Neuronal stem cell (in vitro differentiated cells): ENCODE measurements at regions not wholly inside any gene's neighbourhood (a gene's known extent, or its start where the extent isn't known, plus 50 kb on each side); places are given as distances from the start of the nearest gene placed in this dataset.

Experiments used
- DNase-seq: peaks from one replicate; pipeline ENCODE4 v3.0.0-alpha.2; 2013; ENCODE audit warnings: low spot score
- H2AFZ ChIP-seq: one replicate; pipeline ENCODE4 v1.6.1; 2013; ENCODE audit warnings: mild to moderate bottlenecking, low read length, inconsistent platforms
- H2AK5ac ChIP-seq: 2 replicates; pipeline ENCODE4 v1.6.1; 2013; ENCODE audit warnings: low read depth, mild to moderate bottlenecking, inconsistent platforms, low read length, moderate library complexity, mixed read lengths
- H2BK120ac ChIP-seq: 2 replicates; pipeline ENCODE4 v1.6.1; 2013; ENCODE audit warnings: low read depth, mild to moderate bottlenecking, inconsistent platforms, low read length, moderate library complexity, mixed read lengths
- H2BK12ac ChIP-seq: one replicate; pipeline ENCODE4 v1.6.1; 2013; ENCODE audit warnings: low read length, inconsistent platforms
- H2BK15ac ChIP-seq: 2 replicates; pipeline ENCODE4 v1.6.1; 2013; ENCODE audit warnings: mild to moderate bottlenecking, low read length, inconsistent platforms, mixed read lengths
- H2BK5ac ChIP-seq: one replicate; pipeline ENCODE4 v1.6.1; 2013; ENCODE audit warnings: inconsistent platforms, mild to moderate bottlenecking, low read length, moderate library complexity
- H3K14ac ChIP-seq: one replicate; pipeline ENCODE4 v1.6.1; 2013; ENCODE audit warnings: low read length, inconsistent platforms
- H3K18ac ChIP-seq: 2 replicates; pipeline ENCODE4 v1.6.1; 2013; ENCODE audit warnings: low read length, inconsistent platforms
- H3K23ac ChIP-seq: 2 replicates; pipeline ENCODE4 v1.6.1; 2013; ENCODE audit warnings: low read depth, mild to moderate bottlenecking, mixed read lengths, low read length, inconsistent platforms; ENCODE audit not compliant: poor library complexity
- H3K27ac ChIP-seq: replicated peaks from 3 replicates; pipeline ENCODE4 v1.5.1; 2013; ENCODE audit warnings: low read length, inconsistent platforms
- H3K27me3 ChIP-seq, 3 experiments: 2 replicates each; pipeline ENCODE4 v1.6.1; 2013; ENCODE audit warnings: low read length in 3 of 3, mild to moderate bottlenecking in 2 of 3, inconsistent platforms in 1 of 3, low read depth in 1 of 3, mixed read lengths in 1 of 3, moderate library complexity in 1 of 3; ENCODE audit not compliant: control insufficient read depth in 3 of 3, insufficient read depth in 3 of 3
- H3K36me3 ChIP-seq, 2 donors: replicated peaks in 1 of 2; 2 replicates each; pipeline ENCODE4 v1.6.1; 2013; ENCODE audit warnings: low read length in 2 of 2; ENCODE audit not compliant: control insufficient read depth in 2 of 2, insufficient read depth in 2 of 2
- H3K4ac ChIP-seq: 2 replicates; pipeline ENCODE4 v1.6.1; 2013; ENCODE audit warnings: inconsistent platforms, mild to moderate bottlenecking, low read length, moderate library complexity
- H3K4me1 ChIP-seq, 2 donors: 1 replicate in 1 of 2; 2 replicates in 1 of 2; pipeline ENCODE4 v1.6.1; 2013; ENCODE audit warnings: low read length in 2 of 2, low read depth in 1 of 2; ENCODE audit not compliant: control insufficient read depth in 2 of 2, insufficient read depth in 1 of 2
- H3K4me2 ChIP-seq: one replicate; pipeline ENCODE4 v1.6.1; 2013; ENCODE audit warnings: mild to moderate bottlenecking, low read length, inconsistent platforms; ENCODE audit not compliant: insufficient read depth, poor library complexity, severe bottlenecking
- H3K4me3 ChIP-seq, 2 donors: 2 replicates each; pipeline ENCODE4 v1.5.1; 2013; ENCODE audit warnings: low read length in 2 of 2, mild to moderate bottlenecking in 2 of 2, inconsistent platforms in 1 of 2, moderate library complexity in 1 of 2
- H3K79me1 ChIP-seq: one replicate; pipeline ENCODE4 v1.6.1; 2013; ENCODE audit warnings: low read depth, mild to moderate bottlenecking, inconsistent platforms, low read length, moderate library complexity
- H3K9ac ChIP-seq: one replicate; pipeline ENCODE4 v1.6.1; 2013; ENCODE audit warnings: mild to moderate bottlenecking, low read depth, low read length, inconsistent platforms; ENCODE audit not compliant: poor library complexity
- H3K9me3 ChIP-seq, 2 donors: replicated peaks in 1 of 2; 2 replicates each; pipeline versions ENCODE3 to v1.6.1; 2013; ENCODE audit warnings: low read length in 2 of 2, mild to moderate bottlenecking in 2 of 2, inconsistent platforms in 1 of 2, low read depth in 1 of 2, mixed read lengths in 1 of 2, moderate library complexity in 1 of 2; ENCODE audit not compliant: control insufficient read depth in 2 of 2, insufficient read depth in 1 of 2
- H4K8ac ChIP-seq: one replicate; pipeline ENCODE4 v1.6.1; 2013; ENCODE audit warnings: low read depth, mild to moderate bottlenecking, inconsistent platforms, low read length, moderate library complexity
- H4K91ac ChIP-seq: one replicate; pipeline ENCODE4 v1.6.1; 2013; ENCODE audit warnings: low read length, low read depth, mild to moderate bottlenecking, inconsistent platforms; ENCODE audit not compliant: poor library complexity
- WGBS, 2 donors: extraction: QIAGEN DNeasy Blood & Tissue Kit; methylation state at CpG; one replicate each; pipeline ENCODE4 v1.1.7; 2013; ENCODE audit warnings: missing lambda C conversion rate in 2 of 2, mixed read lengths in 1 of 2; ENCODE audit not compliant: insufficient read length in 2 of 2, insufficient replicate concordance in 1 of 2; ENCODE audit errors: extremely low coverage in 2 of 2; 5-methylcytosine and 5-hydroxymethylcytosine counted together

- Histone ChIP-seq H2AFZ (no peak overlapping the region), H3K27me3 (no peaks in the 10 kb centered on the region), H3K4me1 (peaks cover 6 to 22% of the 10 kb centered on the region in 2 donors), H3K79me1 (no peaks in the 10 kb centered on the region), H2BK12ac (no peak overlapping the region), H2BK120ac (no peak overlapping the region), H3K4me3 (no peak overlapping the region), H3K18ac (no peak overlapping the region), H4K91ac (no peak overlapping the region), H2BK15ac (no peak overlapping the region), H3K27ac (no peak overlapping the region), H3K9me3 (peaks cover 0 to 3% of the 10 kb centered on the region in 2 donors), H3K14ac (no peak overlapping the region), H2AK5ac (no peak overlapping the region), H3K4ac (no peak overlapping the region), H3K23ac (no peak overlapping the region), H3K36me3 (no peaks in the 10 kb centered on the region), H3K9ac (no peak overlapping the region), H2BK5ac (no peak overlapping the region), H4K8ac (no peak overlapping the region), H3K4me2 (no peak overlapping the region)
- no CpG with 5 or more reads among the region's 2 CpGs for WGBS, 2 donors
- DNase-seq, result peak; percentile 46
These were observed 210.7 kb upstream of the MIR17HG start for GRCh38 chr13:91136806-91137205.

GRCh38 chr13:91139232-91139631 lies 208.3 kb upstream of the MIR17HG start:
- H3K4me3 ChIP-seq, result no peak overlapping the region
- no peak overlapping the region for H4K91ac ChIP-seq
- H3K18ac ChIP-seq, result no peak overlapping the region
- no CpG with 5 or more reads among the region's 2 CpGs for WGBS, 2 donors
- H3K9ac ChIP-seq, result no peak overlapping the region
- no peaks in the 10 kb centered on the region for H3K27me3 ChIP-seq
- H3K4ac ChIP-seq, result no peak overlapping the region
- peaks cover 6 to 27% of the 10 kb centered on the region in 2 donors for H3K4me1 ChIP-seq
- H4K8ac ChIP-seq, result no peak overlapping the region
- no peak overlapping the region for H2BK5ac ChIP-seq
- H3K36me3 ChIP-seq, result no peaks in the 10 kb centered on the region
- H2BK120ac ChIP-seq, result no peak overlapping the region
- H2AFZ ChIP-seq, result no peak overlapping the region
- no peak overlapping the region for H3K27ac ChIP-seq
- H2BK15ac ChIP-seq, result no peak overlapping the region
- H2BK12ac ChIP-seq, result no peak overlapping the region
- H2AK5ac ChIP-seq, result no peak overlapping the region
- no peak overlapping the region for H3K23ac ChIP-seq
- peaks cover 0 to 3% of the 10 kb centered on the region in 2 donors for H3K9me3 ChIP-seq
- no peak overlapping the region for H3K4me2 ChIP-seq
- no peaks in the 10 kb centered on the region for H3K79me1 ChIP-seq
- no peak overlapping the region for H3K14ac ChIP-seq
- no peak for DNase-seq

DNA sequence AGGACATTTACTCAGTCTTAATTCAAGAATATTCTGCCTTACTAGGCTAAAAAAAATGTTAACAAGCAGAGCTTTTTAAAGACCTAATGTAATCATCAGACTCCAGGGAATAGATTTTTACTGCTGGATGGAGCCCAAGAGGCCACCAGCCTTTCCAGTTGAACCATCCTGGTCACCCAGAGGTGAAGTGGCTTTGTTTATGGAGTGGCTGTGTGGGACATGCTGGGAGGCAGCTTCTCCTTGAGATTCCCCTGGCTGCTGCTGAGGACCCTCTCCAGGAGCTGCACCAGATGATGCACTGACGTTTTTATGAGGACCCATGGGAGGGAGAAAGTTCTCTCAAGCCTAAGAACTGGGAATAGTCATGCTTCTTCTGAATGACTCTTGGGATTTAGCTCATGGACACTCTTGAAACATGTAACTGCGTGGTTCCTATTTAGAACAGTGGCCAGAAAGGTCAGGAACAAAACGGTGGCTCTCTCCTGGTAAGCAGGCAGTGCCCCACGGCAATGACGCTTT lies 205.9 kb upstream of the MIR17HG start:
- Histone ChIP-seq H3K27ac (no peak overlapping the region), H4K91ac (no peak overlapping the region), H3K4me2 (no peak overlapping the region), H2BK12ac (no peak overlapping the region), H3K9me3 (peaks cover 0 to 3% of the 10 kb centered on the region in 2 donors), H2BK5ac (no peak overlapping the region), H4K8ac (no peak overlapping the region), H2AFZ (no peak overlapping the region), H2BK120ac (no peak overlapping the region), H3K9ac (no peak overlapping the region), H3K4me3 (no peak overlapping the region), H3K18ac (no peak overlapping the region), H2AK5ac (no peak overlapping the region), H3K27me3 (no peaks in the 10 kb centered on the region), H3K4me1 (peaks cover 0 to 14% of the 10 kb centered on the region in 2 donors), H3K4ac (no peak overlapping the region), H3K23ac (no peak overlapping the region), H2BK15ac (no peak overlapping the region), H3K14ac (no peak overlapping the region), H3K36me3 (no peaks in the 10 kb centered on the region), H3K79me1 (no peaks in the 10 kb centered on the region)
- WGBS, 2 donors, result no CpG with 5 or more reads among the region's 5 CpGs
- no peak for DNase-seq

DNA sequence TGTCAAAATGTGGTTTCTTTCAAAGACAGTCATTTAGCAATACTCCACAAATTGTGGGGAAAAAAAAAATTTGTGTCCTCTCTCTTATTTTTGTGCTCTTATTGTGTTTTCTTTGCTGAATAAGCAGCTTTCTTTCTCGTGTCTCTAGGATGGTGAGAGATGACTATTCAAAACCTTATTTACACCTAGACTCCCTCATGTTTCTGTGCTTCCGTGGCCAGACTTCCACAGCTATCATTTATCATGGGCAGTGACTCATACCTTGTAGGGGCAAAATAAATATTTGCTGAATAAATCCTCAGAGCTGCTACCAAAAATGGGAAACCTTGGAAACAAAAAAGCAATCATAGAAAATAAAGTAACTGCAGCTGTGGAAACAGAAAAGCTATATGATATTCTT lies 204.9 kb upstream of the MIR17HG start:
- H3K9ac ChIP-seq, result no peak overlapping the region
- no peak overlapping the region for H2AFZ ChIP-seq
- H4K91ac ChIP-seq, result no peak overlapping the region
- H3K14ac ChIP-seq, result no peak overlapping the region
- no peak overlapping the region for H3K4me3 ChIP-seq
- H4K8ac ChIP-seq, result no peak overlapping the region
- H2BK5ac ChIP-seq, result no peak overlapping the region
- WGBS, 2 donors, result no CpG with 5 or more reads among the region's 2 CpGs
- H3K23ac ChIP-seq, result no peak overlapping the region
- H2BK12ac ChIP-seq, result no peak overlapping the region
- peaks cover 0 to 3% of the 10 kb centered on the region in 2 donors for H3K9me3 ChIP-seq
- H3K4me2 ChIP-seq, result no peak overlapping the region
- H2BK120ac ChIP-seq, result no peak overlapping the region
- H3K36me3 ChIP-seq, result no peaks in the 10 kb centered on the region
- H3K4ac ChIP-seq, result no peak overlapping the region
- no peak for DNase-seq
- peaks cover 0 to 11% of the 10 kb centered on the region in 2 donors for H3K4me1 ChIP-seq
- no peak overlapping the region for H3K18ac ChIP-seq
- no peaks in the 10 kb centered on the region for H3K27me3 ChIP-seq
- H3K79me1 ChIP-seq, result no peaks in the 10 kb centered on the region
- no peak overlapping the region for H3K27ac ChIP-seq
- no peak overlapping the region for H2BK15ac ChIP-seq
- no peak overlapping the region for H2AK5ac ChIP-seq
